OCI-LY1 (cell line): ENCODE measurements at regions not wholly inside any gene's neighbourhood (a gene's known extent, or its start where the extent isn't known, plus 50 kb on each side); places are given as distances from the start of the nearest gene placed in this dataset.

ENCODE experiments used
- CTCF ChIP-seq: fragments of 200-600 bp; sonication (generic), shearing (Covaris generic); IDR thresholded peaks from 2 replicates; pipeline ENCODE4 v1.5.1; 2017; ENCODE audit warnings: mild to moderate bottlenecking, antibody characterized with exemption, low read length, moderate library complexity, mixed read lengths
- EZH2 ChIP-seq: fragments of 200-600 bp; sonication (generic), shearing (Covaris generic); IDR thresholded peaks from 2 replicates; pipeline ENCODE4 v1.8.0; 2017; ENCODE audit warnings: borderline replicate concordance, mixed run types, mild to moderate bottlenecking, antibody characterized with exemption, low read length, moderate library complexity, mixed read lengths

GRCh38 chr1:5500541-5500940 is 491.7 kb downstream of the NPHP4 start:
- no peak for TF ChIP-seq CTCF
- no peak for TF ChIP-seq EZH2
